DND-41 (cell line): ENCODE measurements at regions not wholly inside any gene's neighbourhood (a gene's known extent, or its start where the extent isn't known, plus 50 kb on each side); places are given as distances from the start of the nearest gene placed in this dataset.

Experiments
- ATAC-seq: fragments of 200-7000 bp; cut with Tn5 transposase; 3 replicates; pipeline ENCODE4 v1.9.1; 2021; ENCODE audit warnings: low read depth; ENCODE audit not compliant: insufficient read depth
- DNase-seq: peaks from one replicate; pipeline ENCODE4 v3.0.0-alpha.2; 2020
- H2AFZ ChIP-seq: 2 replicates; pipeline ENCODE4 v1.6.0; 2012; ENCODE audit warnings: low read depth, low read length
- H3K27ac ChIP-seq: 2 replicates; pipeline ENCODE4 v1.5.1; 2012; ENCODE audit warnings: low read length, inconsistent platforms
- H3K27me3 ChIP-seq: fragments of 200-600 bp; sonication (generic); 2 replicates; pipeline ENCODE4 v1.6.0; 2012; ENCODE audit warnings: low read length, mild to moderate bottlenecking, inconsistent platforms; ENCODE audit not compliant: insufficient read depth, poor library complexity
- H3K36me3 ChIP-seq: 2 replicates; pipeline ENCODE4 v1.5.1; 2012; ENCODE audit warnings: low read length, inconsistent platforms; ENCODE audit not compliant: insufficient read depth
- H3K4me1 ChIP-seq: 2 replicates; pipeline ENCODE4 v1.5.1; 2012; ENCODE audit warnings: mild to moderate bottlenecking, low read length; ENCODE audit not compliant: insufficient read depth
- H3K4me2 ChIP-seq: 2 replicates; pipeline ENCODE4 v1.6.0; 2012; ENCODE audit warnings: mild to moderate bottlenecking, moderate library complexity, low read length, inconsistent platforms; ENCODE audit not compliant: insufficient read depth
- H3K4me3 ChIP-seq, 2 experiments: fragments of 200-600 bp in 1 of 2; shearing (Covaris generic) in 1 of 2; 2 replicates each; pipeline ENCODE4 v1.5.1; 2012 to 2016; ENCODE audit warnings: inconsistent platforms in 2 of 2, low read length in 2 of 2, mild to moderate bottlenecking in 2 of 2, low read depth in 1 of 2, moderate library complexity in 1 of 2
- H3K79me2 ChIP-seq: 2 replicates; pipeline ENCODE4 v1.6.0; 2012; ENCODE audit warnings: low read length, inconsistent platforms; ENCODE audit not compliant: insufficient read depth
- H3K9ac ChIP-seq: 2 replicates; pipeline ENCODE4 v1.6.0; 2012; ENCODE audit warnings: low read depth, mild to moderate bottlenecking, inconsistent platforms, low read length, moderate library complexity
- H3K9me3 ChIP-seq: 2 replicates; pipeline ENCODE4 v1.5.1; 2012; ENCODE audit warnings: low read length, moderate library complexity, mild to moderate bottlenecking, inconsistent platforms; ENCODE audit not compliant: insufficient read depth, severe bottlenecking
- H4K20me1 ChIP-seq: 2 replicates; pipeline ENCODE4 v1.6.0; 2012; ENCODE audit warnings: low read length; ENCODE audit not compliant: insufficient read depth
- EZH2 ChIP-seq: IDR thresholded peaks from 3 replicates; pipeline ENCODE4 v1.6.1; 2012; ENCODE audit warnings: borderline replicate concordance, low read depth, mild to moderate bottlenecking, moderate library complexity, low read length, inconsistent platforms; ENCODE audit not compliant: severe bottlenecking
- TF ChIP-seq, protein P1 (sequence below): IDR thresholded peaks from 2 replicates; pipeline ENCODE4 v1.5.1; 2012; ENCODE audit warnings: borderline replicate concordance, low read length, moderate library complexity, mild to moderate bottlenecking; ENCODE audit not compliant: poor library complexity, severe bottlenecking; ENCODE audit errors: extremely low read depth

DNA sequence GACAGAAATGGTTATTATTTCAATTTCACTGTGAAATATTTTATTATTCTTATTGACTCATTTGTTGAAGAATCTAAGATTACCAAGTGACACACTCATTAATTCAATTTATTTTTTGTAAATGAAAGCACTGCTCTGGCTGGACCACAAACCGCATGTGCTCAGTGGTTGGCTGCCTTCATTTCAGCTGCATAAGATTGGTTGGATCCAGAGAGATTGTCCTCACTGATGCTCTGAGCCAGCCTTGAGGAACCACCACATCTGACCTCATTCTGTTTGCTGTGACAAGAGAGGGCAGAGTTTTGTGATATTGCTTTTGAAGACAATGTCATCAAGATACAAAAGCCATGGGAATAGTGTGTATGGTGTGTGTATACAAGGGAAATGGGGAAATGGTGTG is 192.1 kb downstream of the CYRIA start:
- Histone ChIP-seq H3K27ac (no peak overlapping the region), H2AFZ (no peak overlapping the region), H3K9ac (no peak overlapping the region), H4K20me1 (no peaks in the 10 kb centered on the region), H3K36me3 (no peaks in the 10 kb centered on the region), H3K9me3 (no peaks in the 10 kb centered on the region), H3K4me1 (no peaks in the 10 kb centered on the region), H3K27me3 (no peaks in the 10 kb centered on the region), H3K4me2 (no peak overlapping the region), H3K79me2 (no peaks in the 10 kb centered on the region), H3K4me3 (no peak overlapping the region)
- TF ChIP-seq, protein P1, sequence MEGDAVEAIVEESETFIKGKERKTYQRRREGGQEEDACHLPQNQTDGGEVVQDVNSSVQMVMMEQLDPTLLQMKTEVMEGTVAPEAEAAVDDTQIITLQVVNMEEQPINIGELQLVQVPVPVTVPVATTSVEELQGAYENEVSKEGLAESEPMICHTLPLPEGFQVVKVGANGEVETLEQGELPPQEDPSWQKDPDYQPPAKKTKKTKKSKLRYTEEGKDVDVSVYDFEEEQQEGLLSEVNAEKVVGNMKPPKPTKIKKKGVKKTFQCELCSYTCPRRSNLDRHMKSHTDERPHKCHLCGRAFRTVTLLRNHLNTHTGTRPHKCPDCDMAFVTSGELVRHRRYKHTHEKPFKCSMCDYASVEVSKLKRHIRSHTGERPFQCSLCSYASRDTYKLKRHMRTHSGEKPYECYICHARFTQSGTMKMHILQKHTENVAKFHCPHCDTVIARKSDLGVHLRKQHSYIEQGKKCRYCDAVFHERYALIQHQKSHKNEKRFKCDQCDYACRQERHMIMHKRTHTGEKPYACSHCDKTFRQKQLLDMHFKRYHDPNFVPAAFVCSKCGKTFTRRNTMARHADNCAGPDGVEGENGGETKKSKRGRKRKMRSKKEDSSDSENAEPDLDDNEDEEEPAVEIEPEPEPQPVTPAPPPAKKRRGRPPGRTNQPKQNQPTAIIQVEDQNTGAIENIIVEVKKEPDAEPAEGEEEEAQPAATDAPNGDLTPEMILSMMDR: no peak
- no peak for TF ChIP-seq EZH2
- DNase-seq (no peak), ATAC-seq (peak; percentile 57; the same call in 2 of the 3 replicates)

DNA sequence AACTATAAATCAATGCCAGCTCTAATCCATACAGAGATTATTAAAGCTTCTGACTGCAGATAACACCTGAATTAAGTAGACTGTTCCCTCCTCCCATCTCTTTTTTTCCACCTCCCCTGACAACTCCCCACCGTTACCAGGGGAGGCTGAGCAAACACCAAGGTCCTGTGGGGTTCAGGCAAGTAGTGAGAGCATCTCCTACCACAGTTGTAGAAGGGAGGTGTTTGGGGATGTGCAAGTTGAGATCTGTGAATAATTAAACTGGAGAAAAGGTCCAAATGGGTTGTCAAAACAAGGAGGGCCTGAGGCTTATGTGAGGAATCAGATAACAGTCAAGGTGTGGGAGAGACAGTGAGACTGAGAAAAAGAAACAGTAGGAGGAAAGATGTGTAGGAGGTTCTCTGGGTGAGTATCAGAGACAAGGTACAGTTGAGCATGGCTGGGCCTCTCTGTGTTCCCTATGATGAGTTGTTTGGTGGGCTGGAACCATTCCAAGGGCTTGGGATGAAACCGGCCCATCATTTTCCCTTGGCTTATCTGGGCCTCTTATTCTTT is 194.6 kb downstream of the CYRIA start:
- no peaks in the 10 kb centered on the region for H3K9me3 ChIP-seq
- no peak overlapping the region for H3K4me3 ChIP-seq
- H2AFZ ChIP-seq: no peak overlapping the region
- H3K4me1 ChIP-seq: no peaks in the 10 kb centered on the region
- no peaks in the 10 kb centered on the region for H4K20me1 ChIP-seq
- no peak overlapping the region for H3K4me2 ChIP-seq
- H3K27me3 ChIP-seq: no peaks in the 10 kb centered on the region
- H3K27ac ChIP-seq: no peak overlapping the region
- no peak for DNase-seq
- no peak for ATAC-seq
- no peaks in the 10 kb centered on the region for H3K36me3 ChIP-seq
- H3K9ac ChIP-seq: no peak overlapping the region
- no peak for TF ChIP-seq EZH2
- TF ChIP-seq, protein P1: no peak
- no peaks in the 10 kb centered on the region for H3K79me2 ChIP-seq

GRCh38 chr2:16466821-16467151 is 198.8 kb downstream of the CYRIA start:
- no peak overlapping the region for H3K4me3 ChIP-seq
- no peaks in the 10 kb centered on the region for H3K27me3 ChIP-seq
- H3K36me3 ChIP-seq: no peaks in the 10 kb centered on the region
- no peak overlapping the region for H3K9ac ChIP-seq
- H3K4me2 ChIP-seq: no peak overlapping the region
- no peaks in the 10 kb centered on the region for H4K20me1 ChIP-seq
- H2AFZ ChIP-seq: no peak overlapping the region
- no peak for TF ChIP-seq EZH2
- TF ChIP-seq, protein P1: no peak
- H3K79me2 ChIP-seq: no peaks in the 10 kb centered on the region
- no peak for DNase-seq
- no peaks in the 10 kb centered on the region for H3K9me3 ChIP-seq
- no peak for ATAC-seq
- peaks cover 19% of the 10 kb centered on the region for H3K4me1 ChIP-seq
- H3K27ac ChIP-seq: no peak overlapping the region
